ENCODE measurements at regions not wholly inside any gene's neighbourhood (a gene's known extent, or its start where the extent isn't known, plus 50 kb on each side); places are given as distances from the start of the nearest gene placed in this dataset.
A peak's percentile ranks its signal among the peaks of the same experiment; 100 is the strongest.

DNA sequence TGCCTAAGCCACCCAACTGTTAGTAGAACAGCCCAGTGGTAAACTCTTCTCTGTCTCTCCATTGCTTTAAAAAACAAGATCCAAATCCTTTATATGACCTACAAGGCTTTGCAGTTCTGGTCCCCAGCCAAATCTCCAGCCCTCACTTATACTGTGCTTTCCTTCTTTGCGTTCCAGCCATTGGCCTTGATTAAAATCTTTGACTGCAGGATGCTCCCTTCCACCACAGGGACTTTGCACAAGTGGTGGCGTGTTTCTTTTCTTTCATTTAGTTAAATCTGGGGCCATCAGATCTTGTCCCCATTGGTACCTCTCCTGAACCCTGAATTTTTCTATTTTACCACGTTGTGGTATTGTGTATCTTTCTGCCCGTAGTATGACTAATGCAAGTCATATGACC, 183.7 kb downstream of the VRK1 start:
- no peak for DNase-seq

DNA sequence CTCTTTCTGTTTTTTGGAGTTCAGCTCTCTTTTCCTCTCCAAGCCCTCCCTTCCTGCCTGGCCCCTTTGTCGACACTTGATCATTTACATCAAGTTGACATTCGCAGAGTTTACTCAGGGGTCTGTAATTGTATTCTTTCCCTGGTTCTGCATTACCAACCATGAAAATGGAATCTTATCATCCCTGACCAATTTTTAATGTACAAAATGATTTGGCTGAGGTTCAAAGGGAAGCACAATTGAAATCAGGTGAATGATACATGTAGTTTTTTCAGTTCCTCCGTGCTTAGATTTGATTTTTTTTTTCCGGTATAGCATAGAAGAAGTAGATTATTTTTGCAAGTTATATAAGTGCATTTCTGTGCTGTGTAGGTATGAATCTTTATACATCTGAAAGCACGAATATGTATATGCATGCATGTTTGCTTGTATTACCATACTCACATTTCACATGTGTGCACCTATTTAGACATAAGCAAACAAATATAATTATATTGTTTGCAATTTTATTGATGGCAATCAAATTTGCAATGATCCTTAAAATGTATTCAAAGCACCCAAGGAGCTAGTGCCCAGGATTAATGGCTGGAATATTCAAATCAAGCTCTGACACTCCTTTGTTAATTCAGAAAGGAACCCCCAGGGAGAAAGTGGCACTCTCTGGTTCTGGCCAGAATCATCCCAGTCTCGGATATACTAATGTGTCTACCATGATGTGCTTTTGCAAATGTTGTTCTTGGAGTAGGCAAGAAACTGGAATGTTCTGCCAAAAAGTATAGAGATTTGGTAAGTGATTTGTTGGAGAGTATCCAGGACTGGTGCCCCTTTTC, 189.3 kb downstream of the VRK1 start:
- DNase-seq, result no peak

DNA sequence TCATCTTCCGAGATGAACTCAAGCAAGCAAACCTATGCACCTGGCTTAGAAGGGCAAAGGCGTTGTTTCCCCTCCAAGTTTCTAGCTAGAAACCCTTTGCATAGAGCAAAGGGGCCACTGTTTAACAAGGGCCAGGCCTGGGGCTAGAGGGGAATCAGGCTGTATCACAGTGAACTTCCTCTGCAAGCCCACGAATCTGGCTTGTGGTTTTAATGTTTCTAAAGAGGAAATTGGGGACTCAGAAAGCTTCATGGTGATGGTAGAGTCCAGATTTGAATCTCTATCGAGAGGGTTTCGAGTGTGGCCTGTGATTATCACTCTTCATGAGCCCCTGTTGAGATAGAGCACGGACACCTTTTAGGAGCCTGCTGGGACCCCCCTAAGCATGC, 189.9 kb downstream of the VRK1 start:
- no peak for DNase-seq

DNA sequence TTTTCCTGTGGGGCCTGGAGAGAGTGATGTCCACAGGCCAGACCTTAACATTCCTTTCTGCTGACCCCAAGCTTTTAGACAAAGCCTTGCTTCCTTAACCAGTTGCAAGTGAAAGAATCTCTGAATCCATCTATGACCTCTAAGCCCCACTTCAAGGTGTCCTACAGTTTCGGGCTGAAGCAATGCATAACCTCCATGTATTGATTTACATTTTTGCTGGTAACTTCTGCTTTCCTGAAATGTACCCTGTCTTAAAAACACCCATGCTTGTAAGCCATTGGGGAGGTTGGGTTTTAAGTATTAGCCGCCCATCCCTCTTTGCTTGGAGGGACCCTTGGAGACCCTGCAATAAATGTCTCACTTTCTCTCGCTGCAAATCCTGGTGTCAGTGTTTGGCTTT, 190.6 kb downstream of the VRK1 start:
- DNase-seq, result no peak

DNA sequence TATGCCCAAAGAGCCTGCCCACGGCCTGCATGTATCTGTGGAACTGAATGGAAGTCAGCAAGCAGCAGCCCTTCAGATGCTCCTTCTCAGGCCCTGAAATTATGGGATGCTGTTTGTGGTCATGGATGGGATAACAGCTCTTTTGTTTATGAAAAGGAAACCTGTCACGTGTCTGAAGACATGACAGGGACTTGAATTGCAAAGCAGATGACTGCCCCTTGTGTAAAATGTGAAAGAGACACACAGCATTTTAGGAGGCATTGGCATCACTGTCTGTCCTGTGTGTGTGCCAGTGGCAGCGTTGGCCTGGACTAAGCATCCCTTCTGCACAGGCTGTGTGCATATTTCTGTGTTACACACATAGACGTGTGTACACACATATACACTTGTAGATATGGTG, 192.1 kb downstream of the VRK1 start:
- DNase-seq, result no peak

DNA sequence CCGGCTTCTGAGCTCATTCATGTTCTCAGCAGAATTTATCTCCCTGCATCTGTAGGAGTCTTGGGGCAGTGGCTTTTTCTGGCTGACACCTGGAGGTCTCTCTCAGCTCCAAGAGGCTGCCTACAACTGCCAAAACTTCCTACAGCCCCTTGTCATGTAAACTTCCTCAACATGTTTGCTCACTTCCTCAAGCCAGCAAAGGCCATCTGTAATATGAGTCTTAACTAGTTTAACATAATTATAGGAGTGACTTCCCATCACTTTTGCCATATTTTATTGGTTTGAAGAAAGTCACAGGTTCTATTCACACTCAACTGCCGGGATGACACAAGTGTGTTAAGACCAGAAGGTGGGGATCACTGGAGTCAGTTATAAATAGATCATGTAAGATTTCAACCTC, 194.0 kb downstream of the VRK1 start:
- DNase-seq, result no peak

DNA sequence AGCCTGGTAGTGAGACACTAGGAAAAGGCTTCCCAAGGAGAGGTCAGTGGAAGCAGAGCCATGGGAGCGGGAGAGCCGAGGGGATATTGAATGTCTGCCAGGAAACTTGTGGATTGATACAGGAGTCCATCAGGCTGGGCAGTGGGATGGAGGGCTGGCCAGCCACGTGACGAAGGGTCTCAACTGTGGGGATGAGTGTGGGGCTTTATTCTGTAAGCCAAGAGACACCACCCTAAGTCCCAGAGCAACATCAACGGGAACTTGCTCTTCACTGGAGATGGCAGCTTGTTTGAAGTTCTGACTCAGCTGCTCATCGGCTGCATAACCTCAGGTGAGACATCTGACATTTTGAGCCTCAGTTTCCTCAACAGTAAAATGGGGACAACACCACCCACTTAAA, 197.8 kb downstream of the VRK1 start:
- no peak for DNase-seq

DNA sequence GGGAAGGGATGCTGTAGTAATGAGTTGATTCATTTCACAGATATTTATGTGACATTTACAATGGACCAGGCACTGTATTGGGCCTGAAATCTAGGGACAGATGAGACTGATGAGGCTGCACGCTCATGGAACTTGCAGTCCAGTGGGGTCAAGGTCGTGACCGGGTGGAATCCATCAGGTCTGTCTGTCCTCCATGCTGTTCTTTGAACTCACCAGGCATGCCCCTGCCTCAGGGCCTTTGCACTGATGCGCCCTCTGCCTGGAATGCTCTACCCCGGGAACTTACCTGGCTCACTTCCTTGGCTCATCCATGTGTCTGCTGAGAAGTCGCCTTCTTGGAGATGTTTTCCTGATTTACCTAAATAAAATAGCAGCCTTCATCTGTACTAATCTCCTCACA, 200.1 kb downstream of the VRK1 start:
- DNase-seq, result no peak

DNA sequence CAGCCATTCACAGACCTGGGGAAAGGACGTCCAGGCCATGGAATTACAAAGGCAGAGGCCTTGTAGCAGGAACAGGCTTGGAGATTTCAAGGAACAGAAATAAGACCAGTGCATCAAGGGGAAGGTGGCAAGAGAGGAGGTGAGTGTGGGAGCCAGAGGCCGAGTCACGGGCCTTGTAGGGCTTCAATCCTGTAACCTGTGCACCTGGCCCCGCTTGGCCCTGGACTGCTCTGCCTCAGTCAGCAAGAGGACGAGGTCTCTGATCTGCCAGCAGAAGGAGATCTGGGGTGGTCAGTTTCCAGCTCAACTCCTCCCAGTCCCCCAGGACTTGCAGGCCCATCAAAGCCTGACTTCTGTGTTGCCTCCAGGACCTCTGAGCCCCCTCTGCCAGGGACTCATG, 200.8 kb downstream of the VRK1 start:
- DNase-seq, result no peak

DNA sequence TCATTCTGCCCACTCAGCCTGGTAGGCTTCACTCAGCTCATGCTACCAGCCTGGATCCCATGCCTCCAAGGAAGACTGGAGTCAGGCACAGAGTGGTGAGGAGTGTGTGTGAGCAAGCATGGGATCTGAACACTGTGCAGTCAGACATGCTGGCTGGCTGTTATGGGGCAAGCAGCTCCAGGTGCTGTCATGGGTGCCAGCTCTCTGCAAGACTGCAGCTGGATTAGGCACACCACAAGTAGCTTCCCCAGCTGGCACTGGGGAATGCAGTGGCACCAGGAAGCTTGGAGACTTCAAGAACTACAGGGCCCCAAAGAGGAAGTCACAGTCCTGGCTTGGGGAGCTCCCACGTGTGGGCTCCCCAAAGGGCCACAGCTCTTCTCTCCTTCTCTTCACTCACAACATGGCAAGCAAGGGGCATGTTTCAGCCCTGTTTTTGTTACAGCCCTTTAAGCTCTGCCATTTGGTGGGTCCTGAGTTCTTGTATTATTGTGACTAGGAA, 202.5 kb downstream of the VRK1 start:
- no peak for DNase-seq

DNA sequence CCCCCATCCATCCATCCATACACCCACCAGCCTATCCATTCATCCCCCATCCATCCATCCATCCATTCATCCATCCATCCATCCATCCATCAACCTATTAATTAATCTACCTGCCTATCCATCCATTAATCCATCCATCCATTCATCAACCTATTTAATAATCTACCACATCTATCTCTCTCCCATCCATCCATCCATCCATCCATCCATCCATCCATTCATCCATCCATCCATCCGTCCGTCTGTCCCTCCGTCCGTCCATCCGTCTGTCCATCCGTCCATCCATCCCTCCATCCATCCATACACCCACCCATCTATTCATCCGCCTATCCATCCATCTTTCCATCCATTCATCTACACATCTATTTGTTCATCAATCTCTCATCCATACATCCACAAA, 205.3 kb downstream of the VRK1 start:
- DNase-seq, result no peak

DNA sequence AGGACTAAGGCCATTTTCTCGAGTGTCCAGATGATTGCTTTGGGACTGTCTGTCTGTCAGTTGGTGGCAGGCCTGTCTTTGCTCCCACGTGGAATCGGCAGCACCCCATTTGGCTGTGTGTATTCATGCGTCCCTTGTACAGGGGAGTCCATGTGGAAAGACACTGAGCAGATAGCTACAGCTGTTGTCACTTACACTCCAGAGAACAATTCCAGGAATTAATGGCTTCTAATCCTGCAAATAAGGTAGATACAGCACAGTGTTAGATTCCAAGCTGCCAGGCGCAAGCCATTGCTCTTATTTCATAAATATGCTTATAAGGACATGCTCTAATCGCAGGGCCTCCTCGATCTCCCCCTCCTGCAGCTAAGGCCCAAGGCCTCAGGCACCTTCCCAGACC, 208.8 kb downstream of the VRK1 start:
- DNase-seq, result no peak

DNA sequence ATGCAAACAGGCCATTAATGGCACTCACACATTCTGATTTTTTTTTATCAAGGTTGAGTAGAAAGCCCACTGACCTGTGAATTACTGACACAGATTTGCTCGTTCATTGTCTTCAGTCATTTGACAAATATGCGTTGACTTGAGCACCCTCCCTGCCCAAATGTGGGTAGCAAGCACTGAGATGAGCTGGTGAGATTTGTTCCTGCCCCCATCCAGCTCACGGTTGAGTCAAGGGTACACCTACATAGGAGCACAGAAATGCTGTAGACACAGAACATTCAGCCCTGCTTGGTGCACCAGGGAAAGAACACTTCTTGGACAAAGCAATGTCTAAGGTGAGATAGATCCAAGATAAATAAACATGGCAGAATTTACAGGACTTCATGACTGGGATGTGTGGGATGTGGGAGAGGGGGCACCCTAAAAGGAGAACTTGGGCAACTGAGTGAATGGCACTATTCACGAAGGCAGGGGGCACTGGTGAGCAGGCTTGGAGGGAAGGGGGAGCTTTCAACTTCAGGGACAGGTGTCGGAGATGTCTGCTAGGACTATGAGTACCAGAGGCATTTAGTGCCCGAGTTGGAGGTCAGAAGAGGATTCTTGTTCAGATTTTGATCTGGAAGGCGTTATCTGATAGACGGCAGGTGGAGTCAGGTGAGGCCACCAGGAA, 213.4 kb downstream of the VRK1 start:
- no peak for DNase-seq

DNA sequence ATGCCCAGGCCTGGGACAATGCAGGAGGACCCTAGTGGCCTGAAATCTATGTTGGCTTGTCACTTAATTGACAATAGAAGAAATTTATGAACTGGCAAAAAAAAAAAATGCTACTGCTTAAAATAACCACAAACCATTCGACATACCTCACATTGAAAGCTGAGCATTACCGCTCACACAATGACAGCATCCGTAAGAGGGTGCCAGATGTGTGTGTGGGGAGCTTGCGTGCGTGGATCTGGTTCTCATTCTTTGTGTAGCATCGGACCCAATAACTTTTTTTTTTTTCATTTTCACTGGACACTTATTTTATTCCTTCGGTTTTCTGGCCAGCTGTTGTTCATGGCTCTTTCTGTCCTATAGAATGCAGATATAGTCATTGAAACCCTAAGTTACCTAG, 216.7 kb downstream of the VRK1 start:
- DNase-seq, result no peak

DNA sequence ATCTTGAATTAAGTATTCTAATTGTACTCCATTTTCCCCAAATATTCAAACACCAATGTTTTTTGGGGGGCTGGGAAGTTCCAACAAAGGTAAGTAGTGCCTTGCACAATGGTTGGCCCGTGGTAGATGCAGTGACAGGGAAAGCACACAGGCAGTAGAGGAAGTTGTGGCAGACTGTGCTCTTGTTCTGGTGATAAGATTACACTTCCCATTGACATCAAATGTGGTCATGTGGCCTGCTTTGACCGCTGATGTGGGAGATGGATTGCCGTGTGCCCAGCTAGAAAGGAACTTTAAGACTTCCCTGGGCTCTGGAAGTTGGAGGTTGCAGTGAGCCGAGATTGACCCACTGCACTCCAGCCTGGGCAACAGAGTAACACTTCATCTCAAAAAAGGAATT, 223.8 kb downstream of the VRK1 start:
- DNase-seq, result no peak

DNA sequence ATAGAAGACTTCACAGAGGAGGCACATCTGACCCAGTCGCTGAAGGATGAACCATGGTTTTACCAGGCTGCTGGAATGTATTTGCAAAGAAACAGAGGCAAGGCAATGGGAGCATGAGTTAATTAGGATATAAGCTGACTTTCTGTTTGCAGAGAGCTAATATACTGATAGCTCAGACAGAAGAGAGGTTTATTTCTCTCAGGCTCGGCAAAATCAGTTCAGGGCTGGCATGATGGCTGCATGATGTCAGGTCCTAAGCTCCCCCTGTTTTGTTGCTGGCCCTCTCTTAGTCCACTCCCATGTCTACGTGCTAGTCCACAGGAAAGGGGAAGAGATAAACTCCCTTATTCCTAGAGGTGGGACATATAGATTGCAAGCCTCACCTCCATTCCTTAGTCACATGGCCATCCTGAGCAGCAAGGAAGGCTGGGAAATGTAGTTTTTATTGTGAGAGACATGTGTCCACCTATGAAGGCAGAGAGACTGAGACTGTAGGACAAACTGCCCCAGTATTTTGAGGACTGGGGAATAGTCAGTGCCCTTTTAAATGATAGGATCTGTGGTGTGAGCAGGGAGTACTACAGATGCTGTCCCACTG, 224.5 kb downstream of the VRK1 start:
- DNase-seq, result peak; percentile 22

DNA sequence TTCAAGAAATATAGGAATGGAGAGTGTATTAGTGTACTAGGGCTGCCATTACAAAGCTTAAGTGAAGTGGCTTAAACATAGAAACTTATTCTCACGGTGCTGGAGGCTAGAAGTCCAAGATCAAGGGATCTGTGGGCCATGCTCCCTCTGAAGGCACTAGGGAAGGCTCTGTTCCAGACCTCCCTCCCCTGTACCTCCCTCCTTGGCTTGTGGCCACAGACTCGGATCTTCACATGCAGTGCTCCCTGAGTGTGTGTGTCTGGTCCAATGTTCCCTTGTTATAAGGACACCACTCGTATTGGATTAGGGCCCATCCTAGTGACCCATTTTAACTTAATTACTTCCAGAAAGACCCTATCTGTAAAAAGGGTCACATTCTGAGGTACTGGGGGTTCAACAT, 225.6 kb downstream of the VRK1 start:
- DNase-seq, result no peak

DNA sequence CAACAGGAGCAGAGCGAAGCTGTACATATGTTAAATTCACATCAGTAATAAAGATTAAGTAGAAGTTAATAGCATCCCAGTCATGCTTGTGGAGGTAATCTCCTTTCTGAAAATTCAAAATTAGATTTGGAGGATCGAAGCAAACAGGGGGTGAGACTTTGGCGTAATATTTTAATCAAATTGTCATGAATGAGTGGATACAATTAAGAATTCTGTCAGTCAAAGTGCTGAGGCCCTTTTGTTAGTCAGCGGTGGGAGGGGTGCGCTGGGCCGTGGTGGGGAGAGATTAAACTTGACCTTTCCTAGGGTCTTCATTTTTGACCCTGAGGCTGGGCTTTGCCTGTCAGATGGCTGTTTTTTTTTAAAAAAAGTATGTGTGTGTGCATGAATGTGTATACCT, 226.7 kb downstream of the VRK1 start:
- DNase-seq, result no peak

DNA sequence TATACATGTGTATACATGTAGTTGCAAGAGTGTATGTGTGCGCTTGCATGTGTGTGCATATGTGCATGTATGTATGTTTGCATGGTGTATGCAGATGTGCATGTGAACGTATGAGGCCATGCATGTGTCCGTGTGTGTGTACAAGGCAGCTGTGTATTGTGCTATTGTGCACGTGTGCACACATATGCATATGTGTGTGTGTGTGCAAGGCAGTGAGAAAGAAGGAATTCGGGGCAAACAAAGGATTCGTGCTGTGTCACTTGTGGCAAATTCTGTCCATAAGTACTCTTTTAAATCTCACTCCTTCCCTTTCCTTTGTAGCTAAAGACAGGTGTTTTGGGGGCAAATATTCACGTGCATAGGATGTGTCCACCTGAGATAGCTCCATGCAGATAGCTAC, 227.1 kb downstream of the VRK1 start:
- DNase-seq, result no peak

DNA sequence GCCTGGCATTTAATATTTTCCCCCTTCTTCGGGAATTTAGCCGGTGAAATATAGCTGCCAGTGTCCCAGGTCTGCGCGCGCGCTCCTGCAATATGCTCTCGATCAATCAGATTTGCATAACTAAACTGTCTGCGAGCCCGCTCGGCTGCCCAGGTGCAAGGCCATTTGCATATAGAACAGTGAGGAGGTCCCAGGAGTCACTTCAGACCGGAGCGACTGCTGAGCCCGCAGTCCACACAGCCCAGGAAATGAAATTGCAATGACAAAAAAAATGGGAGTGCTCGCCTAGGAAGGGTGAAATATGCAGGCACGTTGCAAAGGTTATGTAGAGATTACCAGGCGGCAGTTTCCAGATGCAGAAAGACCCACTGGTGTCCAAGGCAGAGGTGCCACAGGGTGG, 228.5 kb downstream of the VRK1 start:
- no peak for DNase-seq

DNA sequence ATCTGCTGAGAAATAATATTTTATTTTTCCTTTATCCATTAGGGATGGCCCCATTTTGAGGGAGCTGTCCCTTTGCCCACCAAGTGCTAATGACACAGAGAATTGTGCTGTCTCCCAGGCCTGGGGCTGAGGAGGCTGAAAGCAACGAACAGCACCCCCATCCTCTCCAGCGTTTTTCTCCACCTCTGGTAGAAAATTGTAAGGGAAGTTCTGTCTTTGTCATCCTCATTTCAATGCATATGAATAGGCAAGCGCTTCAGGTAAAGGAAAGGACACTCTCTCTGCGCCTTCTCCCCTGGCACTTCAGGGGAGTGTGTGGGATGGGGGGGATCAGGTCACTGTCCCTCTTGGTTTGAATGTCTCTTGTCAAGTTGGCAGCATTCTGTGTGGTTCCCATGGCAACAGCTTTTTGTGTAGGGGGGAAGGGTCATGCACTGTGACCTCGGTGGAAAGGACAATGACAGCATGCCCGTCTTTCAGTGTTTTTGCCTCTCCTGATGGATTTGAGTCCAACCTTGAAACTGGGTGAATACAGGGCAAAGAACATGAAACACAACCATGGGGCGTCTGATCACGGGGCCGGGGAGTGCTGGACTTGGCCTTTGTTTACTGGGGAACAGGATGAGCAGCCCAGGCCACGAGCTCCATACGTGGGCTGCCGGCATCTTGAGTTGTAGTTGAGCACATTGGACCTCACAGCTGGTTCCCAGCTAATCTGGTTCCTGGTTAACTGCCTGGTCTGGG, 230.2 kb downstream of the VRK1 start:
- no peak for DNase-seq

DNA sequence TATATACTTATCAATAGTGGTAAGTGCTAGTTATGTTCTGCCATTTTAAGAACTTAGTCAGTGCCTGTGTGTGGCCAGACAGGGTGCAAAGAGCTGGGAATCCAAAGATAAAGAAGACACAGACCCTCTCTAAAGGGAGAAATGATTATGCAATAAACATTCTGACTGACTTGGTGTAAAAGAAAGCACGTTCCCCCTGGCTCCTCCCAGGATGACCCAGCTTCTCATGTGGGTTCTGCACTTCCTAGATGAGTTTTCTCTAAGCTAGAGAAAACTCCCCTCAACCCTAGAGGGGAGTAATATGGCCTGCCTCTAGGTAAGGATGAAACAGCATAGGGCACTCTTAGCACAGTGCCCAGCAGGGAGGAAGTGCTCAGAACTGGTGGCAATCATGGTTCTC, 231.2 kb downstream of the VRK1 start:
- DNase-seq, result no peak

DNA sequence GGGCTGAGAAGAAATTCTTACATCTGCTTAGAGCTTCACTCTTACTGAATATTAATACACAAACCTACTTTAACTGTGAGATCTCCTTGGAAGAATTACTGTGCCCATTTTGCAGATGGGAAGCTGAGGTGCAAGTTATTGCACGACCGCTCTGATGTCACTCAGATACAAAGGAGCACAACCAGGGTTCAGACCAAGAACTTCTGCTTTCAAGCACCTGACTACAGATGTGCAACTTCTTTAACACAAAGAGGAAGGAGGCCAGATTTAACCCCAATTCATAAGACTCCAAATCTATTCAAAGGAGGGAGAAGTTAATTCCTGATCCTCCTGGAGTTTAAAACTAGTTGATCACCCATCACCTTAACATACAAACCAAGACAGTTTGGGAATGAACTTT, 232.6 kb downstream of the VRK1 start:
- no peak for DNase-seq

DNA sequence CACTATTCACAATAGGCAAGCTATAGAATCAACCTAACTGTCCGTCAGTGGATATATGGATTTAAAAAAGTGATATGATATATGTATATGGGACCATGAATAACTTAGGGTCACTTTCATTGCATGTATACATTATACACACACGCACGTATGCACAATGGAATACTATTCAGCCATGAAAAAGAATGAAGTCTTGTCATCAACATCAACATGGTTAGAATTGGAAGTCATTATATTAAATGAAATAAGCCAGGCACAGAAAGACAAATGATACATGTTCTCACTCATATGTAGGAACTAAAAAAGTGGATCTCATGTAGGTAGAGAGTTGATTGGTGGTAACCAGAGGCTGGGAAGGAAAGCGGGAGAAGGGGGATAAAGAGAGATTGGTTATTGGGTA, 234.3 kb downstream of the VRK1 start:
- DNase-seq, result no peak

Data from NCI-H446 treated with DMSO at 0.1 percent for 48 hours (cell line).